ENCODE measurements at regions not wholly inside any gene's neighbourhood (a gene's known extent, or its start where the extent isn't known, plus 50 kb on each side); places are given as distances from the start of the nearest gene placed in this dataset.

GRCh38 chr3:5341610-5342009, 154.1 kb downstream of the EDEM1 start:
- H3K4me3 ChIP-seq (ENCODE audit: low read length) = no peak overlapping the region
- H3K79me2 ChIP-seq (replicated peaks; ENCODE audit: insufficient read depth, low read length) = no peaks in the 10 kb centered on the region
- H3K27ac ChIP-seq (ENCODE audit: low read length) = no peak overlapping the region
- H3K27me3 ChIP-seq (ENCODE audit: insufficient read depth, low read depth, low read length) = no peaks in the 10 kb centered on the region
- no peaks in the 10 kb centered on the region for H3F3A ChIP-seq (ENCODE audit: insufficient read depth, low read length, poor library complexity, severe bottlenecking)
- no peak for TF ChIP-seq SMC3 (conservative IDR thresholded peaks at IDR 0.05; ENCODE audit: poor library complexity)
- TF ChIP-seq TAF1 (IDR thresholded peaks at IDR 0.05; ENCODE audit: low read depth) = no peak
- no peak for TF ChIP-seq POLR2AphosphoS5 (IDR thresholded peaks at IDR 0.05)
- TF ChIP-seq EP300 (conservative IDR thresholded peaks at IDR 0.05; ENCODE audit: poor library complexity, severe bottlenecking) = no peak
- no peak for TF ChIP-seq RAD21 (conservative IDR thresholded peaks at IDR 0.05)
- no peak for TF ChIP-seq MXI1 (conservative IDR thresholded peaks at IDR 0.05; ENCODE audit: poor library complexity, severe bottlenecking)
- no peak for TF ChIP-seq REST (IDR thresholded peaks at IDR 0.05; ENCODE audit: borderline replicate concordance)
- no peak for TF ChIP-seq CTCF (IDR thresholded peaks at IDR 0.05; ENCODE audit: poor library complexity, severe bottlenecking)
- TF ChIP-seq EZH2 (IDR thresholded peaks at IDR 0.05; ENCODE audit: borderline replicate concordance, insufficient read depth, low read length, poor library complexity, severe bottlenecking) = no peak
- no peaks in the 10 kb centered on the region for H4K20me1 ChIP-seq (ENCODE audit: insufficient read depth)
- no peak overlapping the region for H2AFZ ChIP-seq (ENCODE audit: low read depth, low read length)
- H3K4me2 ChIP-seq (ENCODE audit: low read length) = no peak overlapping the region
- no peaks in the 10 kb centered on the region for H3K9me2 ChIP-seq (ENCODE audit: insufficient read depth, low read length)
- H3K9me3 ChIP-seq (ENCODE audit: low read length) = no peaks in the 10 kb centered on the region
- H3K9ac ChIP-seq (ENCODE audit: low read length) = no peak overlapping the region
- no peaks in the 10 kb centered on the region for H3K36me3 ChIP-seq (ENCODE audit: insufficient read depth, low read length)

GRCh38 chr3:5343459-5343858, 156.0 kb downstream of the EDEM1 start:
- Histone ChIP-seq H2AFZ (ENCODE audit: low read depth, low read length) (no peak overlapping the region), H3F3A (ENCODE audit: insufficient read depth, low read length, poor library complexity, severe bottlenecking) (no peaks in the 10 kb centered on the region), H4K20me1 (ENCODE audit: insufficient read depth) (no peaks in the 10 kb centered on the region), H3K4me3 (ENCODE audit: low read length) (no peak overlapping the region), H3K4me2 (ENCODE audit: low read length) (no peak overlapping the region), H3K9ac (ENCODE audit: low read length) (no peak overlapping the region), H3K9me2 (ENCODE audit: insufficient read depth, low read length) (no peaks in the 10 kb centered on the region), H3K36me3 (ENCODE audit: insufficient read depth, low read length) (no peaks in the 10 kb centered on the region), H3K9me3 (ENCODE audit: low read length) (no peaks in the 10 kb centered on the region), H3K27ac (ENCODE audit: low read length) (no peak overlapping the region), H3K27me3 (ENCODE audit: insufficient read depth, low read depth, low read length) (no peaks in the 10 kb centered on the region), H3K79me2 (replicated peaks; ENCODE audit: insufficient read depth, low read length) (no peaks in the 10 kb centered on the region)
- TF ChIP-seq RAD21 (conservative IDR thresholded peaks at IDR 0.05) (no peak), TAF1 (IDR thresholded peaks at IDR 0.05; ENCODE audit: low read depth) (no peak), SMC3 (conservative IDR thresholded peaks at IDR 0.05; ENCODE audit: poor library complexity) (no peak), POLR2AphosphoS5 (IDR thresholded peaks at IDR 0.05) (no peak), REST (IDR thresholded peaks at IDR 0.05; ENCODE audit: borderline replicate concordance) (no peak), EZH2 (IDR thresholded peaks at IDR 0.05; ENCODE audit: borderline replicate concordance, insufficient read depth, low read length, poor library complexity, severe bottlenecking) (no peak), CTCF (IDR thresholded peaks at IDR 0.05; ENCODE audit: poor library complexity, severe bottlenecking) (no peak)
